Keratinocyte (primary cell): ENCODE measurements at regions not wholly inside any gene's neighbourhood (a gene's known extent, or its start where the extent isn't known, plus 50 kb on each side); places are given as distances from the start of the nearest gene placed in this dataset.

Experiments
- DNase-seq: peaks from one replicate; pipeline ENCODE4 v3.0.0-alpha.2; 2011; ENCODE audit warnings: low read depth, missing footprints, low spot score
- FAIRE-seq: peaks from 2 replicates; lab custom pipeline; 2011; peaks lifted over from hg19 to GRCh38; lab: Jason Lieb, UNC
- H2AFZ ChIP-seq: 2 replicates; pipeline ENCODE4 v1.6.0; 2012; ENCODE audit warnings: low read length, control low read depth, inconsistent platforms; ENCODE audit not compliant: control insufficient read depth
- H3K27ac ChIP-seq: 2 replicates; pipeline ENCODE4 v1.5.1; 2011; ENCODE audit warnings: low read length; ENCODE audit not compliant: control insufficient read depth, insufficient read depth
- H3K27me3 ChIP-seq: 3 replicates; pipeline ENCODE4 v1.6.0; 2011; ENCODE audit warnings: low read length; ENCODE audit not compliant: control insufficient read depth, insufficient read depth; ENCODE audit errors: extremely low read depth
- H3K36me3 ChIP-seq, 2 experiments: 2 replicates in 1 of 2; 3 replicates in 1 of 2; pipeline ENCODE4 v1.5.1; 2011; ENCODE audit warnings: low read length in 2 of 2, mild to moderate bottlenecking in 1 of 2; ENCODE audit not compliant: control insufficient read depth in 2 of 2, insufficient read depth in 2 of 2; ENCODE audit errors: extremely low read depth in 1 of 2
- H3K4me1 ChIP-seq: 3 replicates; pipeline ENCODE4 v1.5.1; 2011; ENCODE audit warnings: low read length; ENCODE audit not compliant: control insufficient read depth, insufficient read depth; ENCODE audit errors: extremely low read depth
- H3K4me2 ChIP-seq: 3 replicates; pipeline ENCODE4 v1.6.0; 2011; ENCODE audit warnings: low read depth, low read length; ENCODE audit not compliant: control insufficient read depth, insufficient read depth; ENCODE audit errors: extremely low read depth
- H3K4me3 ChIP-seq, 3 experiments: fragments of 200-600 bp in 1 of 3; sonication (generic) in 1 of 3; 2 replicates in 2 of 3; 3 replicates in 1 of 3; pipeline ENCODE4 v1.5.1; 2011 to 2016; ENCODE audit warnings: low read length in 3 of 3, mild to moderate bottlenecking in 3 of 3, control low read depth in 2 of 3, inconsistent platforms in 1 of 3, low read depth in 1 of 3, mixed read lengths in 1 of 3, mixed run types in 1 of 3, moderate library complexity in 1 of 3; ENCODE audit not compliant: control insufficient read depth in 2 of 3, insufficient read depth in 2 of 3; ENCODE audit errors: extremely low read depth in 1 of 3
- H3K79me2 ChIP-seq: 2 replicates; pipeline ENCODE4 v1.6.0; 2012; ENCODE audit warnings: low read length; ENCODE audit not compliant: control insufficient read depth, insufficient read depth
- H3K9ac ChIP-seq: 3 replicates; pipeline ENCODE4 v1.6.0; 2011; ENCODE audit warnings: low read length; ENCODE audit not compliant: control insufficient read depth, insufficient read depth; ENCODE audit errors: extremely low read depth
- H3K9me1 ChIP-seq: 3 replicates; pipeline ENCODE4 v1.6.0; 2011; ENCODE audit warnings: low read length; ENCODE audit not compliant: control insufficient read depth, insufficient read depth; ENCODE audit errors: extremely low read depth
- H3K9me3 ChIP-seq: 2 replicates; pipeline ENCODE4 v1.5.1; 2012; ENCODE audit warnings: low read depth, low read length; ENCODE audit not compliant: control insufficient read depth
- H4K20me1 ChIP-seq: 3 replicates; pipeline ENCODE4 v1.6.0; 2011; ENCODE audit warnings: low read length; ENCODE audit not compliant: control insufficient read depth, insufficient read depth; ENCODE audit errors: extremely low read depth
- CTCF ChIP-seq, 3 experiments: IDR thresholded peaks in 1 of 3; conservative IDR thresholded peaks in 1 of 3; optimal IDR thresholded peaks in 1 of 3; 2 replicates in 2 of 3; 3 replicates in 1 of 3; pipeline versions ENCODE3 to v1.5.1; 2011; ENCODE audit warnings: low read length in 3 of 3, mild to moderate bottlenecking in 3 of 3, moderate library complexity in 2 of 3, control low read depth in 1 of 3, inconsistent platforms in 1 of 3; ENCODE audit not compliant: insufficient read depth in 2 of 3; ENCODE audit errors: extremely low read depth in 1 of 3
- EZH2 ChIP-seq: IDR thresholded peaks from one replicate; pipeline ENCODE4 v1.6.1; 2012; ENCODE audit warnings: inconsistent platforms, mild to moderate bottlenecking, low read length, moderate library complexity
- dilution Hi-C: fragments of 300-500 bp; cut with MboI; formaldehyde crosslinking; loops from one replicate; pipeline ENCODE4 v1.7.0; 2020; ENCODE audit warnings: low sequenced_read_pairs; ENCODE audit not compliant: extremely low pct_ligation_motif_present

- Histone ChIP-seq H3K9ac (no peak overlapping the region), H4K20me1 (no peaks in the 10 kb centered on the region), H3K4me2 (no peak overlapping the region), H3K36me3 (no peaks in the 10 kb centered on the region), H3K4me1 (no peaks in the 10 kb centered on the region), H3K9me1 (no peaks in the 10 kb centered on the region), H3K27ac (no peak overlapping the region), H2AFZ (no peak overlapping the region), H3K27me3 (no peaks in the 10 kb centered on the region), H3K79me2 (no peaks in the 10 kb centered on the region), H3K9me3 (no peaks in the 10 kb centered on the region), H3K4me3 (no peak overlapping the region)
- TF ChIP-seq EZH2 (no peak), CTCF (optimal IDR thresholded peaks at IDR 0.05 in 1 of 3, IDR thresholded peaks at IDR 0.05 in 1 of 3, conservative IDR thresholded peaks at IDR 0.05 in 1 of 3; ENCODE audit: extremely low read depth in 1 of 3, insufficient read depth in 2 of 3, low read length in 3 of 3) (no peak)
- dilution Hi-C loops: no loop called here
- no peak for FAIRE-seq
- DNase-seq: no peak
Measured at GRCh38 chr1:23625929-23626535, 65.6 kb upstream of the RPL11 start.

GRCh38 chr1:23625459-23625858, 66.1 kb upstream of the RPL11 start:
- Histone ChIP-seq H3K4me2 (no peak overlapping the region), H3K4me3 (no peak overlapping the region), H2AFZ (no peak overlapping the region), H3K36me3 (no peaks in the 10 kb centered on the region), H3K79me2 (no peaks in the 10 kb centered on the region), H3K9me3 (no peaks in the 10 kb centered on the region), H3K9me1 (no peaks in the 10 kb centered on the region), H3K27me3 (no peaks in the 10 kb centered on the region), H4K20me1 (no peaks in the 10 kb centered on the region), H3K9ac (no peak overlapping the region), H3K4me1 (no peaks in the 10 kb centered on the region), H3K27ac (no peak overlapping the region)
- TF ChIP-seq EZH2 (no peak), CTCF (optimal IDR thresholded peaks at IDR 0.05 in 1 of 3, IDR thresholded peaks at IDR 0.05 in 1 of 3, conservative IDR thresholded peaks at IDR 0.05 in 1 of 3; ENCODE audit: extremely low read depth in 1 of 3, insufficient read depth in 2 of 3, low read length in 3 of 3) (no peak)
- FAIRE-seq (no peak), DNase-seq (no peak)
- dilution Hi-C loops: no loop called here
